OCI-LY1 (cell line): ENCODE measurements at regions not wholly inside any gene's neighbourhood (a gene's known extent, or its start where the extent isn't known, plus 50 kb on each side); places are given as distances from the start of the nearest gene placed in this dataset.
"Not testable (repeated sequence)": the region's sequence is repeated elsewhere in the genome, so short reads cannot be mapped to it uniquely, and the experiment has no call there.

ENCODE experiments used
- H2AFZ ChIP-seq: fragments of 200-600 bp; sonication (generic), shearing (Covaris generic); 2 replicates; pipeline ENCODE4 v1.6.0; 2014; ENCODE audit warnings: antibody characterized with exemption, mild to moderate bottlenecking, low read length
- H3F3A ChIP-seq: fragments of 200-600 bp; sonication (generic), shearing (Covaris generic); 2 replicates; pipeline ENCODE4 v1.6.0; 2014; ENCODE audit warnings: mild to moderate bottlenecking, antibody characterized with exemption, low read length, moderate library complexity; ENCODE audit not compliant: insufficient read depth
- H3K27ac ChIP-seq: fragments of 200-600 bp; sonication (generic); 2 replicates; pipeline ENCODE4 v1.5.1; 2014; ENCODE audit warnings: low read length, mixed run types, mild to moderate bottlenecking, low read depth; ENCODE audit not compliant: poor library complexity, severe bottlenecking
- H3K27me3 ChIP-seq: fragments of 200-600 bp; sonication (generic); 2 replicates; pipeline ENCODE4 v1.6.0; 2014; ENCODE audit warnings: antibody characterized with exemption, mild to moderate bottlenecking, low read length, moderate library complexity; ENCODE audit not compliant: insufficient read depth
- H3K36me3 ChIP-seq: fragments of 200-600 bp; sonication (generic); 2 replicates; pipeline ENCODE4 v1.6.1; 2014; ENCODE audit warnings: mild to moderate bottlenecking, antibody characterized with exemption, low read length, moderate library complexity, mixed read lengths; ENCODE audit not compliant: insufficient read depth
- H3K4me1 ChIP-seq: fragments of 200-600 bp; sonication (generic); 2 replicates; pipeline ENCODE4 v1.5.1; 2014; ENCODE audit warnings: mild to moderate bottlenecking, low read length, moderate library complexity; ENCODE audit not compliant: insufficient read depth, severe bottlenecking
- H3K4me2 ChIP-seq: fragments of 200-600 bp; sonication (generic), shearing (Covaris generic); 2 replicates; pipeline ENCODE4 v1.6.1; 2014; ENCODE audit warnings: low read length
- H3K4me3 ChIP-seq: fragments of 200-600 bp; sonication (generic); 2 replicates; pipeline ENCODE4 v1.5.1; 2014; ENCODE audit warnings: low read length, low read depth, mild to moderate bottlenecking, mixed read lengths; ENCODE audit not compliant: poor library complexity, severe bottlenecking
- H3K79me2 ChIP-seq: fragments of 200-600 bp; shearing (Covaris generic); 2 replicates; pipeline ENCODE4 v1.6.1; 2016; ENCODE audit warnings: mixed run types, low read length, mixed read lengths; ENCODE audit not compliant: insufficient read depth
- H3K9ac ChIP-seq: fragments of 200-600 bp; sonication (generic), shearing (Covaris generic); 2 replicates; pipeline ENCODE4 v1.6.1; 2014; ENCODE audit warnings: mild to moderate bottlenecking, low read length, mixed read lengths
- H3K9me2 ChIP-seq: fragments of 200-600 bp; sonication (generic), shearing (Covaris generic); 2 replicates; pipeline ENCODE4 v1.6.1; 2014; ENCODE audit warnings: low read depth, mild to moderate bottlenecking, low read length, mixed read lengths
- H3K9me3 ChIP-seq: fragments of 200-600 bp; shearing (Covaris generic); 2 replicates; pipeline ENCODE4 v1.6.1; 2014; ENCODE audit warnings: low read length, mixed read lengths
- H4K20me1 ChIP-seq: fragments of 200-600 bp; sonication (generic), shearing (Covaris generic); 2 replicates; pipeline ENCODE4 v1.6.0; 2016; ENCODE audit warnings: mild to moderate bottlenecking, low read length; ENCODE audit not compliant: insufficient read depth
- CTCF ChIP-seq: fragments of 200-600 bp; sonication (generic), shearing (Covaris generic); IDR thresholded peaks from 2 replicates; pipeline ENCODE4 v1.5.1; 2017; ENCODE audit warnings: mild to moderate bottlenecking, antibody characterized with exemption, low read length, moderate library complexity, mixed read lengths
- EZH2 ChIP-seq: fragments of 200-600 bp; sonication (generic), shearing (Covaris generic); IDR thresholded peaks from 2 replicates; pipeline ENCODE4 v1.8.0; 2017; ENCODE audit warnings: borderline replicate concordance, mixed run types, mild to moderate bottlenecking, antibody characterized with exemption, low read length, moderate library complexity, mixed read lengths

GRCh38 chr16:29290631-29291247 is 115.8 kb downstream of the NPIPB11 start:
- TF ChIP-seq CTCF (no peak), EZH2 (no peak)
- Histone ChIP-seq H4K20me1 (no peaks in the 10 kb centered on the region), H3K9ac (no peak overlapping the region), H3K9me2 (no peaks in the 10 kb centered on the region), H3K4me2 (no peak overlapping the region), H3K79me2 (no peaks in the 10 kb centered on the region), H2AFZ (no peak overlapping the region), H3F3A (no peaks in the 10 kb centered on the region), H3K27me3 (0 out of 2 replicates have a peak, but pooled peaks cover 3% of the 10 kb centered on the region), H3K4me3 (no peak overlapping the region), H3K9me3 (no peaks in the 10 kb centered on the region), H3K4me1 (no peaks in the 10 kb centered on the region), H3K36me3 (no peaks in the 10 kb centered on the region), H3K27ac (no peak overlapping the region)

GRCh38 chr16:29289516-29290239 is 116.8 kb downstream of the NPIPB11 start:
- H3F3A ChIP-seq, H3K4me2 ChIP-seq, H3K79me2 ChIP-seq, H3K27ac ChIP-seq, H3K4me3 ChIP-seq, H2AFZ ChIP-seq, H3K9me3 ChIP-seq, H3K9me2 ChIP-seq, H3K36me3 ChIP-seq, H3K4me1 ChIP-seq, H3K27me3 ChIP-seq, H3K9ac ChIP-seq, H4K20me1 ChIP-seq: not testable (repeated sequence)

GRCh38 chr16:29288711-29289474 is 117.6 kb downstream of the NPIPB11 start:
- H3F3A ChIP-seq, H3K4me1 ChIP-seq: not testable (repeated sequence)

GRCh38 chr16:29287871-29288535 is 118.5 kb downstream of the NPIPB11 start:
- H3K4me2 ChIP-seq, H3K27ac ChIP-seq: not testable (repeated sequence)

More at GRCh38 chr16:29288711-29289474, 117.6 kb downstream of the NPIPB11 start:
- not testable (repeated sequence) for H3K27me3 ChIP-seq, H3K79me2 ChIP-seq, H3K4me3 ChIP-seq, H4K20me1 ChIP-seq, H3K27ac ChIP-seq, H3K4me2 ChIP-seq, H3K9me2 ChIP-seq, H3K9ac ChIP-seq, H3K36me3 ChIP-seq, H3K9me3 ChIP-seq, H2AFZ ChIP-seq

GRCh38 chr16:29287246-29287645 is 119.3 kb downstream of the NPIPB11 start:
- H3K79me2 ChIP-seq, H3K4me3 ChIP-seq, H3K9ac ChIP-seq, H3K36me3 ChIP-seq, H3K9me3 ChIP-seq, H3K4me2 ChIP-seq, H3K9me2 ChIP-seq, H2AFZ ChIP-seq, H3K27ac ChIP-seq, H3K27me3 ChIP-seq, H3K4me1 ChIP-seq, H3F3A ChIP-seq, H4K20me1 ChIP-seq: not testable (repeated sequence)

More at GRCh38 chr16:29287871-29288535, 118.5 kb downstream of the NPIPB11 start:
- not testable (repeated sequence) for H3K36me3 ChIP-seq, H3K9me3 ChIP-seq, H3K4me3 ChIP-seq, H2AFZ ChIP-seq, H3K27me3 ChIP-seq, H3K9ac ChIP-seq, H3K9me2 ChIP-seq, H3K4me1 ChIP-seq, H4K20me1 ChIP-seq, H3F3A ChIP-seq, H3K79me2 ChIP-seq

- H3K9ac ChIP-seq, H3K27ac ChIP-seq: not testable (repeated sequence)
These were observed 119.7 kb downstream of the NPIPB11 start for GRCh38 chr16:29286796-29287195.

More at GRCh38 chr16:29286796-29287195, 119.7 kb downstream of the NPIPB11 start:
- not testable (repeated sequence) for H3F3A ChIP-seq, H4K20me1 ChIP-seq, H3K9me3 ChIP-seq, H3K79me2 ChIP-seq, H3K36me3 ChIP-seq, H3K9me2 ChIP-seq, H3K4me3 ChIP-seq, H3K4me1 ChIP-seq, H2AFZ ChIP-seq, H3K27me3 ChIP-seq, H3K4me2 ChIP-seq
